ENCODE measurements at regions not wholly inside any gene's neighbourhood (a gene's known extent, or its start where the extent isn't known, plus 50 kb on each side); places are given as distances from the start of the nearest gene placed in this dataset.
A peak's percentile ranks its signal among the peaks of the same experiment; 100 is the strongest.

DNA sequence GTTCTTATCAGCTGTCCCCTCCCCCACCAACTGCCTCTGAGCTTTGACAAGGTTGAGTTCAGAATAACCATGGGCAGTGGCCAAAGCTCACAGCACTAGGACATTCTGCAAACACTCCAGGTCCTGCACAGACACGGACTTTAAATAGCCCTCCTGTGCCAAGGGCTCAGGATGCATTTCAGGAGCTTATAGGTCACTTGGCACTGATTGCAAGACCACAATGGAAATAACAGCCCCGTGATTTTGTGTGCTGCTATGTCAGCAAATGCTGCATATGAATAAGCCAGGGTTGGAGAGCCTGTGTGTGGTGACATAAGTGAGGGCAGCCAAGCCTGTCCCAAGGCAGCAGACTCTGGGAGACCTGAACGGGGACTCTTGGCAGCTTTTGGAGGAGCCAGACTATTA lies 150.7 kb downstream of the DMRT2 start (continued):
- TF ChIP-seq, protein P1, sequence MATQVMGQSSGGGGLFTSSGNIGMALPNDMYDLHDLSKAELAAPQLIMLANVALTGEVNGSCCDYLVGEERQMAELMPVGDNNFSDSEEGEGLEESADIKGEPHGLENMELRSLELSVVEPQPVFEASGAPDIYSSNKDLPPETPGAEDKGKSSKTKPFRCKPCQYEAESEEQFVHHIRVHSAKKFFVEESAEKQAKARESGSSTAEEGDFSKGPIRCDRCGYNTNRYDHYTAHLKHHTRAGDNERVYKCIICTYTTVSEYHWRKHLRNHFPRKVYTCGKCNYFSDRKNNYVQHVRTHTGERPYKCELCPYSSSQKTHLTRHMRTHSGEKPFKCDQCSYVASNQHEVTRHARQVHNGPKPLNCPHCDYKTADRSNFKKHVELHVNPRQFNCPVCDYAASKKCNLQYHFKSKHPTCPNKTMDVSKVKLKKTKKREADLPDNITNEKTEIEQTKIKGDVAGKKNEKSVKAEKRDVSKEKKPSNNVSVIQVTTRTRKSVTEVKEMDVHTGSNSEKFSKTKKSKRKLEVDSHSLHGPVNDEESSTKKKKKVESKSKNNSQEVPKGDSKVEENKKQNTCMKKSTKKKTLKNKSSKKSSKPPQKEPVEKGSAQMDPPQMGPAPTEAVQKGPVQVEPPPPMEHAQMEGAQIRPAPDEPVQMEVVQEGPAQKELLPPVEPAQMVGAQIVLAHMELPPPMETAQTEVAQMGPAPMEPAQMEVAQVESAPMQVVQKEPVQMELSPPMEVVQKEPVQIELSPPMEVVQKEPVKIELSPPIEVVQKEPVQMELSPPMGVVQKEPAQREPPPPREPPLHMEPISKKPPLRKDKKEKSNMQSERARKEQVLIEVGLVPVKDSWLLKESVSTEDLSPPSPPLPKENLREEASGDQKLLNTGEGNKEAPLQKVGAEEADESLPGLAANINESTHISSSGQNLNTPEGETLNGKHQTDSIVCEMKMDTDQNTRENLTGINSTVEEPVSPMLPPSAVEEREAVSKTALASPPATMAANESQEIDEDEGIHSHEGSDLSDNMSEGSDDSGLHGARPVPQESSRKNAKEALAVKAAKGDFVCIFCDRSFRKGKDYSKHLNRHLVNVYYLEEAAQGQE (IDR thresholded peaks at IDR 0.05): peak; percentile 73
- TF ChIP-seq TAF1 (conservative IDR thresholded peaks at IDR 0.05) (peak; percentile 46), SP1 (IDR thresholded peaks at IDR 0.05) (peak; percentile 99), RXRA (IDR thresholded peaks at IDR 0.05) (peak; percentile 96 to 97)

DNA sequence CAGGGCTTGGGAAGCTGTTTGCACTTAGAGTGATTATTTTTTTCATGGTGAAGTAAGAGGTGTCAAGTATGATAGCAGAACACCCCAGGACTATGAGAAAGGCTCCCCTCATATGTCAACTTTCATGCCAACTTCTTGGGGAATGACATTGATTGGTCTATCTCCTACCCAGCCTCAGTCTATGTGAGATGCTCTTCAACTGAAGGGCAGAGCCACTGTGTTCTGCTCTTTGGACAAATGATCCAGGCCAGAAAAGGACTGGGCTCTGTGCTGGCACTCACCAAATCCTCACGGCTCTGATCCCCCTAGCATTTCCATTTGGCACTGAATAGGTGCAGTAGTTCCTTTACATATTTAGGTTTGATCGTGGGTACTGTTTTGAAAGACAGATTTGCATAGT lies 151.1 kb downstream of the DMRT2 start:
- H3K27ac ChIP-seq (ENCODE audit: low read depth in 1 of 2, low read length in 2 of 2): no peak overlapping the region

More for the DNA sequence above, 151.1 kb downstream of the DMRT2 start:
- Histone ChIP-seq H3K4me3 (ENCODE audit: low read depth in 1 of 3, low read length in 3 of 3) (no peak overlapping the region), H3K9me3 (ENCODE audit: control insufficient read depth in 4 of 4, low read length in 3 of 4) (no peaks in the 10 kb centered on the region), H3K27me3 (ENCODE audit: control insufficient read depth in 4 of 4, insufficient read depth in 4 of 4, low read length in 3 of 4) (no peaks in the 10 kb centered on the region), H3K9ac (ENCODE audit: low read depth in 1 of 2, low read length in 2 of 2) (no peak overlapping the region), H3K4me1 (ENCODE audit: control insufficient read depth in 4 of 4, insufficient read depth in 4 of 4, low read length in 3 of 4) (peaks cover 6 to 33% (median 30%) of the 10 kb centered on the region in 4 donors), H3K36me3 (ENCODE audit: control insufficient read depth in 4 of 4, insufficient read depth in 3 of 4, low read depth in 1 of 4, low read length in 3 of 4) (no peaks in the 10 kb centered on the region)
- no peak for TF ChIP-seq HNF4A (conservative IDR thresholded peaks at IDR 0.05)
- no peak for TF ChIP-seq YY1 (IDR thresholded peaks at IDR 0.05)
- TF ChIP-seq, protein P2, sequence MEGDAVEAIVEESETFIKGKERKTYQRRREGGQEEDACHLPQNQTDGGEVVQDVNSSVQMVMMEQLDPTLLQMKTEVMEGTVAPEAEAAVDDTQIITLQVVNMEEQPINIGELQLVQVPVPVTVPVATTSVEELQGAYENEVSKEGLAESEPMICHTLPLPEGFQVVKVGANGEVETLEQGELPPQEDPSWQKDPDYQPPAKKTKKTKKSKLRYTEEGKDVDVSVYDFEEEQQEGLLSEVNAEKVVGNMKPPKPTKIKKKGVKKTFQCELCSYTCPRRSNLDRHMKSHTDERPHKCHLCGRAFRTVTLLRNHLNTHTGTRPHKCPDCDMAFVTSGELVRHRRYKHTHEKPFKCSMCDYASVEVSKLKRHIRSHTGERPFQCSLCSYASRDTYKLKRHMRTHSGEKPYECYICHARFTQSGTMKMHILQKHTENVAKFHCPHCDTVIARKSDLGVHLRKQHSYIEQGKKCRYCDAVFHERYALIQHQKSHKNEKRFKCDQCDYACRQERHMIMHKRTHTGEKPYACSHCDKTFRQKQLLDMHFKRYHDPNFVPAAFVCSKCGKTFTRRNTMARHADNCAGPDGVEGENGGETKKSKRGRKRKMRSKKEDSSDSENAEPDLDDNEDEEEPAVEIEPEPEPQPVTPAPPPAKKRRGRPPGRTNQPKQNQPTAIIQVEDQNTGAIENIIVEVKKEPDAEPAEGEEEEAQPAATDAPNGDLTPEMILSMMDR (IDR thresholded peaks at IDR 0.05; ENCODE audit: low read depth, low read length, missing input control): no peak
- TF ChIP-seq EGR1 (IDR thresholded peaks at IDR 0.05; ENCODE audit: low read depth in 2 of 2): no peak
- no peak for TF ChIP-seq HNF4G (IDR thresholded peaks at IDR 0.05)
- TF ChIP-seq RAD21 (IDR thresholded peaks at IDR 0.05): no peak
- TF ChIP-seq, protein P1 (IDR thresholded peaks at IDR 0.05): no peak
- no peak for TF ChIP-seq TAF1 (conservative IDR thresholded peaks at IDR 0.05)
- TF ChIP-seq GABPA (IDR thresholded peaks at IDR 0.05 in 1 of 2, conservative IDR thresholded peaks at IDR 0.05 in 1 of 2): no peak
- TF ChIP-seq JUND (IDR thresholded peaks at IDR 0.05): no peak
- TF ChIP-seq NR2F2 (IDR thresholded peaks at IDR 0.05): no peak
- TF ChIP-seq FOXA1 (IDR thresholded peaks at IDR 0.05): no peak
- no peak for TF ChIP-seq SP1 (IDR thresholded peaks at IDR 0.05)
- no peak for TF ChIP-seq RXRA (IDR thresholded peaks at IDR 0.05)
- TF ChIP-seq, protein P3, sequence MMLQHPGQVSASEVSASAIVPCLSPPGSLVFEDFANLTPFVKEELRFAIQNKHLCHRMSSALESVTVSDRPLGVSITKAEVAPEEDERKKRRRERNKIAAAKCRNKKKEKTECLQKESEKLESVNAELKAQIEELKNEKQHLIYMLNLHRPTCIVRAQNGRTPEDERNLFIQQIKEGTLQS (IDR thresholded peaks at IDR 0.05): no peak
- TF ChIP-seq, protein P4, sequence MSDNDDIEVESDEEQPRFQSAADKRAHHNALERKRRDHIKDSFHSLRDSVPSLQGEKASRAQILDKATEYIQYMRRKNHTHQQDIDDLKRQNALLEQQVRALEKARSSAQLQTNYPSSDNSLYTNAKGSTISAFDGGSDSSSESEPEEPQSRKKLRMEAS (IDR thresholded peaks at IDR 0.05): no peak
- TF ChIP-seq, protein P5, sequence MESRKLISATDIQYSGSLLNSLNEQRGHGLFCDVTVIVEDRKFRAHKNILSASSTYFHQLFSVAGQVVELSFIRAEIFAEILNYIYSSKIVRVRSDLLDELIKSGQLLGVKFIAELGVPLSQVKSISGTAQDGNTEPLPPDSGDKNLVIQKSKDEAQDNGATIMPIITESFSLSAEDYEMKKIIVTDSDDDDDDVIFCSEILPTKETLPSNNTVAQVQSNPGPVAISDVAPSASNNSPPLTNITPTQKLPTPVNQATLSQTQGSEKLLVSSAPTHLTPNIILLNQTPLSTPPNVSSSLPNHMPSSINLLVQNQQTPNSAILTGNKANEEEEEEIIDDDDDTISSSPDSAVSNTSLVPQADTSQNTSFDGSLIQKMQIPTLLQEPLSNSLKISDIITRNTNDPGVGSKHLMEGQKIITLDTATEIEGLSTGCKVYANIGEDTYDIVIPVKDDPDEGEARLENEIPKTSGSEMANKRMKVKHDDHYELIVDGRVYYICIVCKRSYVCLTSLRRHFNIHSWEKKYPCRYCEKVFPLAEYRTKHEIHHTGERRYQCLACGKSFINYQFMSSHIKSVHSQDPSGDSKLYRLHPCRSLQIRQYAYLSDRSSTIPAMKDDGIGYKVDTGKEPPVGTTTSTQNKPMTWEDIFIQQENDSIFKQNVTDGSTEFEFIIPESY (IDR thresholded peaks at IDR 0.05): no peak
- no peak for DNase-seq (ENCODE audit: low spot score)
- WGBS: 28% methylated on average over 2 of the region's 2 CpGs

All from liver (tissue), 8 donors.